ENCODE measurements at regions not wholly inside any gene's neighbourhood (a gene's known extent, or its start where the extent isn't known, plus 50 kb on each side); places are given as distances from the start of the nearest gene placed in this dataset.

- TF ChIP-seq, protein P1, sequence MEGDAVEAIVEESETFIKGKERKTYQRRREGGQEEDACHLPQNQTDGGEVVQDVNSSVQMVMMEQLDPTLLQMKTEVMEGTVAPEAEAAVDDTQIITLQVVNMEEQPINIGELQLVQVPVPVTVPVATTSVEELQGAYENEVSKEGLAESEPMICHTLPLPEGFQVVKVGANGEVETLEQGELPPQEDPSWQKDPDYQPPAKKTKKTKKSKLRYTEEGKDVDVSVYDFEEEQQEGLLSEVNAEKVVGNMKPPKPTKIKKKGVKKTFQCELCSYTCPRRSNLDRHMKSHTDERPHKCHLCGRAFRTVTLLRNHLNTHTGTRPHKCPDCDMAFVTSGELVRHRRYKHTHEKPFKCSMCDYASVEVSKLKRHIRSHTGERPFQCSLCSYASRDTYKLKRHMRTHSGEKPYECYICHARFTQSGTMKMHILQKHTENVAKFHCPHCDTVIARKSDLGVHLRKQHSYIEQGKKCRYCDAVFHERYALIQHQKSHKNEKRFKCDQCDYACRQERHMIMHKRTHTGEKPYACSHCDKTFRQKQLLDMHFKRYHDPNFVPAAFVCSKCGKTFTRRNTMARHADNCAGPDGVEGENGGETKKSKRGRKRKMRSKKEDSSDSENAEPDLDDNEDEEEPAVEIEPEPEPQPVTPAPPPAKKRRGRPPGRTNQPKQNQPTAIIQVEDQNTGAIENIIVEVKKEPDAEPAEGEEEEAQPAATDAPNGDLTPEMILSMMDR (IDR thresholded peaks at IDR 0.05), result no peak
- no peak for TF ChIP-seq POLR2A (IDR thresholded peaks at IDR 0.05)
Measured at GRCh38 chr6:50936277-50936681, 117.6 kb downstream of the TFAP2B start.

Measured in heart left ventricle (tissue), 13 donors.